ENCODE measurements at regions not wholly inside any gene's neighbourhood (a gene's known extent, or its start where the extent isn't known, plus 50 kb on each side); places are given as distances from the start of the nearest gene placed in this dataset.
A peak's percentile ranks its signal among the peaks of the same experiment; 100 is the strongest.

DNA sequence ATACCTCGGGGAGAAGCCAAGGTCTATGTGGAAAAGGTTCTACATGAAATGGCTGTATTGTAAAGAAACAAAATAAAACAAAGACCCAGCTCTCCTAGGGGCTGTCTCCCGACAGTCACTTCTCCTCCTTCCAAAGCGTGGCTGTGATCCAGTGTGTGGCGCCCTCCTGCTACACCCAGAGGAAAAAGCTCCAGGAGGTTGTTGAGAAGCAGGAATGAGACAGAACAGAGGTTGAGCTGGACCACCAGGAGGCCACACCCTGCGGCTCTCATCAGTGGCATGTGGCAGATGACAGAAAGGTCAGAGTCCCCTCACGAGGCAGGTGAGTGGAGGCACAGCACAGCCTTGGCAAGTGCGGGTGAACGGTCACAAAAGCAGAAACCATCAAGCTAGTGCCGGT, 236.0 kb downstream of the TBXT start:
- no peak for DNase-seq (ENCODE audit: extremely low read depth in 1 of 11, low read depth in 9 of 11, low spot score in 4 of 11)

DNA sequence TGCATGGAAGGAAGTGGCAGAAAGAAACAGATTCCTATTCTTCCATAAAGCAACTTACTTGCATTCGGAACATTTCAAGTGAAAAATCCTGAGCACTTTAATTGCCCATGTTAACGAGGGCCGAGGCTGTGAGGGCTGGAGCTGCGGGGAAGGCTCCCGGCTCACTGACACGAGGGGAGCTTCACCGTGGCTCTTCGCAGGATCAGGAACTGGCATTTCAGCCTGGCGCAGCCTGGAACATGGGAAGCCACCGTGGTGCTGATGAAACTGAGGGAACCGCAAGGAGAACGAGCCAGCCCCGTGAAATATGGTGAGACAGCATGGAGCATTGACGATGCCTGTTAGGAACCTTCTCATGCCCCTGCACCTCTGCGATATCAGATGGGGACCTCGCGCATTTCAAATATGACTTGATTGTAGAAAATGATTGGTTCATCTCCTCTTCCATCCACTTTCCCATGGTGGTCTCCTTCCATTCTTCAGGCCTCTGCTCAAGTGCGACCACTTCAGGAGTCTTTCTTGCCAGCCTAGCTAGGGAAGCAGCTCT, 236.9 kb downstream of the TBXT start:
- DNase-seq (ENCODE audit: extremely low read depth in 1 of 11, low read depth in 9 of 11, low spot score in 4 of 11) = no peak

DNA sequence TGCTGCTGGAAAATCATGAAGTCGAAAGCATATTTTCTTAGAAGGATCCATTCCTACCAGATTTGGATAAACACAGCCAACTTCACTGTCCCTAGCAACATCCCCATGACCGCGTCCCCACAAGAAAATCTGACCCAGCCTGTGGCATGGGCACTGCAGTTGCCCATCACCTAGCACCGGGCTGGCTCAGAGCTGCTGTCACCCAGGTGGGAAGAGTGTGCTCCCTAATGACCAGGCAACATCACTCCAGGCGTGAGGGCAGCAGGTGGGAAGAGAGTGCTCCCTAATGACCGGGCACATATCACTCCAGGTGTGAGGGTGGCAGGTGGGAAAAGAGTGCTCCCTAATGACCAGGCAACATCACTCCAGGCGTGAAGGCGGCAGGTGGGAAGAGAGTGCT, 238.0 kb downstream of the TBXT start:
- DNase-seq (ENCODE audit: extremely low read depth in 1 of 11, low read depth in 9 of 11, low spot score in 4 of 11) = no peak

DNA sequence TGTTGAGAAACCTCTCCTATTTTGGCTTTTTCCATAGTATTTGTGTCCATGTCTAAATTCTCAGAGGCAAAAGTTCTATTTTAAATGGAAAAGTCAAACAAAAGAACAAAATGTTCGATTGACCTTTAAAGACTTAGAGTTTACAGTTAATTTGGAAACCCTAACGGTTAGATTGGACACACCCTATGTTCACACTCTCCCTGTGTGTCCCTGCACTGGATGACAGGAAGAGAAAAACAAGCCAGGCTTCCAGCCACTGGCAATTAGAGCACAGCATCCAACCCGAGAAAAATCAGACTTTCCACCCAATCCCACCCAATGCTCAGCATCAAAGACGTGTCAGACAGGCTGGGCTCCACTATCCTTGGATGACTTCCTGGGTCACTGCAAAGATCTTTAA, 241.3 kb downstream of the TBXT start:
- DNase-seq (ENCODE audit: extremely low read depth in 1 of 11, low read depth in 9 of 11, low spot score in 4 of 11) = no peak

DNA sequence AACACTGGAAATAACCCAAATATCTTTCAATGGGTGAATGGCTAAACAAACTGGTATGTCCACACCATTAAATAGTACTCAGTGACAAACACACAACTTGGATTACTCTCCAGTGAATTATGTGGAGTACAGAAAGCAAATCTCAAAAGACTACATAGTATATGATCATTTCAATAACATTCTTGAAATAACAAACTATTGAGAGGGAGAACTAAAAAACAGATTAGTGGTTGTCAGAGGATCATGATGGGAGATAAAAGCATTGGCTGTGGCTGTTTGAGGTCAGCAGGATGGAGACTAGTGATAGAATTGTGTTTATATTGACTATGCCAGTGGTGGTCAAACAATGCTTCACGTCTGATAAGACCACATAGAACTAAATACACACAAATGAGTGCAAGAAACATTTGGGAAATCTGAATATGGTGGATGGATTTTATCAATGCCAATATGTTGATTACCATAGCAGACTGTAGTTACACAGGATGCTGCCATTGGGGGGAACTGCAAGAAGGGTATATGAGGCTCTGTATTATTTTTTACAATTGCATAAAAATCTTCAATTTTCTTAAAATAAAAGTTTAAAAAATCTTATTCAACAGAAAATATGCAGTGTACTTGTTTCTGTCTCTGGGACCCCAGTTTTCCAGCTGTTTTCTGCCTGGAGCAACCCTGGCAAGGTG, 242.0 kb downstream of the TBXT start:
- DNase-seq (ENCODE audit: extremely low read depth in 1 of 11, low read depth in 9 of 11, low spot score in 4 of 11) = no peak

DNA sequence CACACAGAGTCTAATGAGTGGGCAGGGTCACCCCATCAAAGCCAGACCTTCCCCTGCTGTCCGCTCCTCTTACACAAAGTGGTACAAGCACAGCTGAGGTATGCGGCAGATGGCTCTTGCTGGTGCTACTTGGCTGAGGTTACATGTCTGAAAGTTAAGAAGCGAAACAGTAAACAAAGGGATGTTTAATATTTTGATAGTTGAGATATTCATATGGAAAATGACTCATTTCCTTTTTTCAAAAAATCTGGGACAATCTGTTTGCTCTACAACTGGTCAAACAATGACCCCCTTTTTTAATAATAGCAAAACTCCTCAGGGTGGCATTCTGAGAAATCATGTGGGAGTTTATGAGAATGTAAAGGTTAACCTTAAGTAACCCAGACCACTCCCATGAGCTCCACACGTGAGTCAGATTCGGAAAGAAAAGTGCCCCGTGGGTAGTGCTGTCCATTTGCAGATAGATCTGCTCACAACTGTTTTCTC, 245.3 kb downstream of the TBXT start:
- DNase-seq (ENCODE audit: extremely low read depth in 1 of 11, low read depth in 9 of 11, low spot score in 4 of 11) = no peak

DNA sequence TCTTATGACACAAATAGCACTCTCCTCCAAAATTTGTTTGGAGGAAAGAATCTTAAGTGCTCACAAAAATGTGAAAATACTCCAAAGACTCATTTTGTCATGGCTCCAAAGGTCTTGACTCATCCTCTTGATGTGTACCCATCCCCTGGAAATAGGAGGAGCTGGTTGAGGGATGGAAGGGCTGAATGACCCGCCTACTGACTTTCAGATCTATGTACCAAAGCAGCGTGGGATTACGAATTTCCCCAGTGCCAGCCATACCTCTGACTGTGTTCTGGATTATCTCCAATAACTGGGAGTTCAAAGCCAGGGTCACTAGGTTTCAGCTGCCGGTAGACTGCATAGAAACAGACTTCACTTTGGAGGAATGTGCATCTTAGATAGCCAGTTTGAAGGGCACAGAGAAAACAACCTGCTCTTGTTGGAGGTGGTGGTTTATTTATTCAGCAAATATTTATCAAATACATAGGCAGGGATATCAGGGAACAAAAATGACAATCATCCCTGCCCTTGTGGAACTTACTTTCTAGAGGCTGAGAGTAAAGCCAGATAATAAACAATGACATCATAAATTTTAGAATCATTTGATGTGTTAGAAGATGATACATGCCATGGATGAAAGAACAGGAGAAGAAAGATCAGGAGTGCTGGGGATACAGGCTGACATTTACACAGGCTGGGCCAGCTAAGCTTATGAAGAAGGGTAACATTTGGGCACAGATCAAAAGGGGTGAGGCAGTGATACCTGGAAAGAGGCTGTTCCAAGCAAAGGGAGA, 246.6 kb downstream of the TBXT start:
- DNase-seq (ENCODE audit: extremely low read depth in 1 of 11, low read depth in 9 of 11, low spot score in 4 of 11) = no peak

DNA sequence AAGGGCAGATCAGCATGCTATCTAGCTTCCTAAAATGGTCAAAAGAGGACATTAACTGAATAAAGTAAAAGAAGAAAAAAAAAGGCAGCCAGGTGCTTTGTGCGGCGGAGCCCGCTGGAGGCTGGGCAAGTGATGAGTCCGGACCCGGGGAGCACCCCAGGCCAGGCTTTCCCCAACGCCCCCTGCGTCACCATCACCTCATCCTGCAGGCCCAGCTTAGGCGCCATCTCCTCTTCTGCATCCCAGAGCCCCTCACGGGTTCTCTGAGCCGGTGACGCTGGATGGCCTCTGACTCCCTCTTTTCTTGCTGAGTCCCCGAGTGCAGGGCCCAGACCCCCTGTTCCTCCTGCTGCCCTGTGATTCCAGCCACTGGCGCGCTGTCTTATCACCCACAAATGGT, 250.1 kb downstream of the TBXT start:
- DNase-seq (ENCODE audit: extremely low read depth in 1 of 11, low read depth in 9 of 11, low spot score in 4 of 11) = no peak

DNA sequence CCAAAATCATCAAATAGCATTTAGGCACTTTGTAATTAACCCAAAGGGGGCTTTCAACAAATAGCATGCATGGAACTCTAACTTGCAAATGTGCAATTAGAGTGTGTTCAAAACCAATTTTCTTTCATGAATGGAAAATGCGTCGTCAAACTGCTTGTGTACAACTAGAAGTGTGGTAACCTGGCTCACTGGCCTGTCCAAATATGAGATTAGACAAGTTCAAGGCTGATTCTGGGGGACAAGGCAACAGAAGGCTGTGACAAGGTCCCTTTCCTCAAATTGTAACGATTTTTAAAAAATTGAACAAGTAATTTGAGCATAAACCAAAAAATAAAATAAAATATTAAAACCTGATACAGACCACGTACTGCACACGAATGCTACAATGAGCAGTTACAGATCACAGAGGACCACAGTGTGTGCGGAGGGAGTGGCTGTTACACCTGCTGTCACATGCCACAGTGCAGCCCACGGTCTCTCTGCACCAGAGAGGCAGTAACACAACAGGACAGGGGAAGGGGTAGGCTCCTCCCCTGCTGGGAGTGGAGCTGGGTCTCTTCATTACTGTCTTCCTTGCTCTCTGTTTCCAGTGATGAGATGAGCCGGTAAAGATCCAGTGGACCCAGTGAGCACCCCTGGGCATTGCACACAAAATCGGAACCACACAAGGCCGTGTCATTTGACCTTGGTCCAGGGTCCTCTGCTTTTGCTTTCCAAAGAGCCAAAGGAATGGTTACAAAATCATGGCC, 252.2 kb upstream of the PDE10A start:
- no peak for DNase-seq (ENCODE audit: extremely low read depth in 1 of 11, low read depth in 9 of 11, low spot score in 4 of 11)

DNA sequence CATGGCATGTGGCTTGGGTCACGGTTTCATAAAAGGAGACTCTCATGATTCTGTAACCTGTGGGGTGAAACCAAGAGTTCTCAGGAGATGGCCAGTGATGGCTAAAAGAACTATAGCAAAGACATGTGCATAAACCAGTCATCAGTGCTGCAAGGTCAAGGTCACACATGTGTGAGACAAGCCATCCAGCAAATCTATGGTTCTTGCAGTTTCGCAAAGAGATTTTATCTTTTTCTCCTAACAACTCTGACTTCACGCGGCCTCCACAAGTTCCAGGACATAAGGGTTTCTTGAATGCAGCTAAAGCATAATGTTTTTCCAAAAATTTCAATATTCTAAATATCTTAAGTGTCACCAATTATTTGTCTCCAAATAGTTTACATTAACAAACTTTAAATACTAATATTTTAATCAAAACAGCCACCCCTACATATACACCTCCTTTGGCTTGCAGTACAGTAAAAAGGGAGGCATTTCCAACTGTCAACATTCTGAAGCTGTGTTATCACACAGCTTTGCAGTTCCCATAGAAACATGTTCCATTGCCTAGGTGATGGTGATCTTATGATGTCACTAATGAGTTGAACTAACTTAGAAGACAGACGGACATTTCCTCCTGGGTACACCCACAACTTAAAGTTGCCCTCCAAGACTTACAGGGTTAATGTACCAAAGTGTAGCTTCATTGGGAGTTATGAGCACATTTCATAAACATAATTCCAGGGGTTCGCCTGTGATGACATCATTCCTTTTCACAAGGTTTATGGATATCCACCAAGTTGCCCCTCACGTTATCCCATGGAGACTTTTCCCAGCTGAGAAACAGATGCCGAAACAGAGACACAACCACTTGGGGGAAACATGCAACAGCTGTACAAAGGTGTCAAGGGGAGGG, 250.9 kb upstream of the PDE10A start:
- DNase-seq (ENCODE audit: extremely low read depth in 1 of 11, low read depth in 9 of 11, low spot score in 4 of 11) = no peak

DNA sequence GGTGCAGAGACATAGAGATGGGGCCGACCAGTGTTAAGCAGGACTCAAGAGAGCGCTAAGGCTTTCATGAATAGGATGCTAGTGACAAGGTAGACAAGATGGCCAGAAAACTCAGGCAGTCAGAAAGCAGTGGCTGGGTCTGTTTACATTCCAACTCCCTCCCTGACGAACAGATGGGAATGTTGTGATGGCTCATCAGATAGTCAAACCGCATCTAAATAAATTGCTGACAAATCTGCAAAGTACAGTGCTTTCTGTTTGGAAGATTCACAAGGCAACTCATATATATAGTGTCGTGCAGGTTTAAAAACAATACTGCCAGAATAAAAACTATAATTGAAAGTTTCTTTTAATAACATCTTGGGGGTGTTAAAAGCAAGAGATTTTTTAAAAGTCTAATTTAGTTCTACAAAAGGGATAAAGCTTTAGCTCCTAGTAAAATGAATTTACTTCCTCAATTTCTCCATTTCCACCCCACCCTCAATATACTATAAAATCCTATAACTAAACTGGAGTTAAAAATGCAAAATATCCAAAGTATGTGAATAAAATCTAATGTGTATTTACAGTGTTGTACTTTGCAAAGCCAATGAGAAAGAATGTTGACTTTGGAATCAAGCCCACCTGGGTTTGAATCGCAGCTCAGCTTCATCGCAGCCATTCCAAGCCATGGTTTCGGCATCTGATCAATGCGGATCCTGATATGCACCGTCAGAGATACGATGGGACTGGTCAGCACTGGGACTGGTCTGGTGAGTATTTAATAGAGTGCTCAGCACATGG, 247.3 kb upstream of the PDE10A start:
- DNase-seq (ENCODE audit: extremely low read depth in 1 of 11, low read depth in 9 of 11, low spot score in 4 of 11) = peak in 2 of 11 donors; percentile 13 to 38

DNA sequence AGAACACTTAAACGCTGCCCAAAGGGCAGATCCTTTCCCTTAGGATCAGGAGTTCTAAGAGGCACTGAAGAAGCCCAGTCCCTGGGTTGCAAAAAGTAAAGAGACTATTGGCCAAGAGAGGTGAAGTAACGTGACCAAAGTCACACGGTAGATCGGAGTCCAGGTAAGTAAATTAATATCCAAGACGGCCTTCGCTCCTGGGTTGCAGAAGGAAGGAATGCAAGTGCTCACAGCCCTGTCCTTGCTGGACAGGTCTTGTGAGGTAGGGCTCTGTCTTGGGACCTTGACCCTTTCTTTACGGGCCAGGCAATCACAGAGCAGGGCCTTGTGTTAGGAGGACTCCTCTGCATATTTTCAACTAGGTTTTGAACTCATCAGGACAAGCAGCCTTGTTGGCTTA, 243.7 kb upstream of the PDE10A start:
- no peak for DNase-seq (ENCODE audit: extremely low read depth in 1 of 11, low read depth in 9 of 11, low spot score in 4 of 11)

DNA sequence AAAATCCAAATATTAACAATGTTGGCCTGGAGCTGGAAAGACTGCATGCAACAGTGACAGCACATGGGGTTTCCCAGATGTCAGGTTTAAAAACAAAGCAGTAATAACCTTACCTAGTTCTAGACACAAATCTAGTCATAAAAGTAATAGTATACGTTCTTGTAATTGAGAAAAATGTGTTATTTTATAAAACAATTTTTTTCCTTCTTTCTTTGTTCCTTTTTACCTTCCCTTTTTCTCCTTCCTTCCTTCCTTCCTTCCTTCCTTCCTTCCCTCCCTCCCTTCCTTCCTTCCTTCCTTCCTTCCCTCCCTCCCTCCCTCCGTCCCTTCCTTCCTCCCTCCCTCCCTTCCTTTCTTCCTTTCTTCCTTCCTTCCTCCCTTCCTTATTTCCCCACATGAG, 242.7 kb upstream of the PDE10A start:
- no peak for DNase-seq (ENCODE audit: extremely low read depth in 1 of 11, low read depth in 9 of 11, low spot score in 4 of 11)

DNA sequence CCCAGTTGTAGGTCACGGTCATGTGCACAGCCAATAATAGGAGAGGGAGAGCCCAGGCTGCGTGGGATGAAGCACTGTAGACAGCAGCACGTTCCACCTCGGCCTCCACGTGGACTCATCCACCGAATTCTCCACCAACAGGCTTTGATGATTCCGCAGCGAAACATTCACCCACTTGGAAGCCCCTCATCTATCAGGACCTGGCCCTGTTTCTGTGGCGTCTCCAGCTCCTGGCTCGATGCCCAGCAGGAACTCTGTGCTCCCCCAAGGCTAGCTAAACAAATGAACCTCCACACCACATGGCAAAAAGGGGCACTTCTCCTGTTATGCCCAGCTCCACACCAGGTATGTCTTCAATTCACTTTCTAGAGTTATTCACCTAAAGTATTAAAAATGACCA, 237.9 kb upstream of the PDE10A start:
- no peak for DNase-seq (ENCODE audit: extremely low read depth in 1 of 11, low read depth in 9 of 11, low spot score in 4 of 11)

DNA sequence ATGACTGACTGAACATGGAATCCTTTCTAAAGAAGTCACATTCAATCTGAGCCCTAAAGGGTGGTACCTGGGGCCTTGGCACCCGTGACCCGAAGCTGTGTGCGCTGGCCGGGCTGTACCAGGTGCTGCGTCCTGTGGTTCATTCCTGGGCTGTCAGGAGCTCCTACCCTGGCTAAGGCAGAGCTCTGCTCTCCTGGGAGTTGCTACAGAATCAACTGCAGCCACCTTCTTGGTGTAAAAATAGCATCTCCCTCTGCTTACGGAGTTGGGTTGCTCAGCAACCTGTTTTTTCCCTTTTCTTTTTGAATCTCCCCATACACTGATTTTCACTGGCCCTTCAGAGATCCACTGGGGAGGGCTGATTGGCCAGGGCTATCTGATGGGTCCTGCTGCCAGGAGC, 236.6 kb upstream of the PDE10A start:
- DNase-seq (ENCODE audit: extremely low read depth in 1 of 11, low read depth in 9 of 11, low spot score in 4 of 11) = no peak

DNA sequence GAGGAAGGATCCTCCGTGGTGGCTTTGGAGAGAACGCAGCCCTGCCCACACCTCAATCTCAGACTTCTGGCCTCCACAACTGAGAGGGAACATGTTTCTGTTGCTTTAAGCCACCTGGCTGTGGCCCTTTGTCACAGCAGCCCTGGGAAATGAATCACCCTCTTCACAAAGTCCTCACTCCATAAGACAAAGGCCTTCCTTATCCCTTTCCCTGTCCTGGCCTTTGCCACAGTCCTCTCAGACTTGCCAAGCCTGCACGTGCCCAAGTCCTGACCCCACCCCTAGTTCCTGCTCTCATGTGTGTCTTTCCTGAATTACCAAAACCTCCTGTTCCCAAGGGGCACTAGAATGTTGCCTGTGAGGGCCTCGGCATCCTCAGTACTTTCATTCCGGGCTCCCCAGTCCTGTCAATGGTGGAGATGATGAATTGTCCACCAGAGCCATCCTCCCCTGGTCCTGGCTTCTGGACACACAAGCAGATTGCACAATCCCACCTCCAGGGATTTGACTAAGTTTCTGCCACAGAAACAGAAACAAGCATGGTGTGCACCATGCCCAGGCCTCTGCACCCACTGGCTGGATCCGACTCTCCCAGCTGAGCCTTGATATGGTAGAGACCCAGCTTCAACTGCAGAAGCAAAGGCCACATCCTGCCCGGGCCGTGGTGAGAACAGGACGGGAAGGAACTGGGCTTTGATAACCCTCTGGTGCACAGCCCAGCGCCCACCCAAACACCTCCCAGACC, 232.6 kb upstream of the PDE10A start:
- no peak for DNase-seq (ENCODE audit: extremely low read depth in 1 of 11, low read depth in 9 of 11, low spot score in 4 of 11)

DNA sequence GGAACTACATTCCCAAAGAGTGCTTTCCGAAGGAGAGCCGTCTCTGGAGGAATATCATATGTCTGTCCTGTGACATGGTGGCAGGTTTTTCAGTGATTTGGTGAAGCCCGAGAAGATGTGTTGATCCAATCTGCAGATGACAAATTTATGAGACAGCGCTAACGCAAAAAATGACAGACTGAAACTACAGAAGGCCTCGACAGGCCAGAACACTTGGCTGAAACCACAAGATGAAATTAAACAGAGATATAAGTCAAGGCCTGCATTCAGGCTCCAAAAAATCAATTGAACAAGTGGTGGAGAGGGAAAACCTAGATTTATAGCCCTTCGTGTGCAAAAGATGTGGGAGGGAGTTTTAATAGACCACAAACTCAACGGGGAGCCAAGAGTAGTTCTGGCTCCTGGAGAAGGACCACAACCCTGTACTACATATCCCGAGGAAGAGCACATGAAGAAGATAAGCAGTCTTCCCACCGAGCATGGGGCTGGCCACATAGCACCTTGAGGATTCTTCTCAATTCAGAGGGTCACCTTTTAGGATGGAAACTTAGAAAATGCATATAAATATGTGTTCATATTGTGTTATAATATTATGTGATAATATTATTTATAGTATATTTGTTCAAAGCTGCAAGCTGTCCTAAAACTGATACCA, 231.3 kb upstream of the PDE10A start:
- no peak for DNase-seq (ENCODE audit: extremely low read depth in 1 of 11, low read depth in 9 of 11, low spot score in 4 of 11)

Data from renal cortex interstitium (tissue), 11 donors.